ENCODE measurements at regions not wholly inside any gene's neighbourhood (a gene's known extent, or its start where the extent isn't known, plus 50 kb on each side); places are given as distances from the start of the nearest gene placed in this dataset.

GRCh38 chr2:13056259-13056843 is 339.6 kb downstream of the TRIB2 start:
- TF ChIP-seq, protein P1, sequence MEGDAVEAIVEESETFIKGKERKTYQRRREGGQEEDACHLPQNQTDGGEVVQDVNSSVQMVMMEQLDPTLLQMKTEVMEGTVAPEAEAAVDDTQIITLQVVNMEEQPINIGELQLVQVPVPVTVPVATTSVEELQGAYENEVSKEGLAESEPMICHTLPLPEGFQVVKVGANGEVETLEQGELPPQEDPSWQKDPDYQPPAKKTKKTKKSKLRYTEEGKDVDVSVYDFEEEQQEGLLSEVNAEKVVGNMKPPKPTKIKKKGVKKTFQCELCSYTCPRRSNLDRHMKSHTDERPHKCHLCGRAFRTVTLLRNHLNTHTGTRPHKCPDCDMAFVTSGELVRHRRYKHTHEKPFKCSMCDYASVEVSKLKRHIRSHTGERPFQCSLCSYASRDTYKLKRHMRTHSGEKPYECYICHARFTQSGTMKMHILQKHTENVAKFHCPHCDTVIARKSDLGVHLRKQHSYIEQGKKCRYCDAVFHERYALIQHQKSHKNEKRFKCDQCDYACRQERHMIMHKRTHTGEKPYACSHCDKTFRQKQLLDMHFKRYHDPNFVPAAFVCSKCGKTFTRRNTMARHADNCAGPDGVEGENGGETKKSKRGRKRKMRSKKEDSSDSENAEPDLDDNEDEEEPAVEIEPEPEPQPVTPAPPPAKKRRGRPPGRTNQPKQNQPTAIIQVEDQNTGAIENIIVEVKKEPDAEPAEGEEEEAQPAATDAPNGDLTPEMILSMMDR (IDR thresholded peaks at IDR 0.05) = peak; percentile 56
- no peak for TF ChIP-seq EZH2 (IDR thresholded peaks at IDR 0.05; ENCODE audit: borderline replicate concordance, insufficient read depth, low read depth, low read length, poor library complexity, severe bottlenecking)

Measured in B cell (primary cell).